NCI-H748 treated with DMSO at 0.1 percent for 48 hours (cell line): ENCODE measurements at regions not wholly inside any gene's neighbourhood (a gene's known extent, or its start where the extent isn't known, plus 50 kb on each side); places are given as distances from the start of the nearest gene placed in this dataset.
"Not testable (repeated sequence)": the region's sequence is repeated elsewhere in the genome, so short reads cannot be mapped to it uniquely, and the experiment has no call there.

Source experiments
- DNase-seq: peaks from one replicate; lab custom pipeline; 2025; lab: John Stamatoyannopoulos, UW

GRCh38 chr2:19651466-19651865 is 250.3 kb downstream of the TTC32 start:
- no peak for DNase-seq

- no peak for DNase-seq
These were observed 251.9 kb downstream of the TTC32 start for GRCh38 chr2:19649785-19650380.

GRCh38 chr2:19649142-19649541 is 252.6 kb downstream of the TTC32 start:
- no peak for DNase-seq

DNA sequence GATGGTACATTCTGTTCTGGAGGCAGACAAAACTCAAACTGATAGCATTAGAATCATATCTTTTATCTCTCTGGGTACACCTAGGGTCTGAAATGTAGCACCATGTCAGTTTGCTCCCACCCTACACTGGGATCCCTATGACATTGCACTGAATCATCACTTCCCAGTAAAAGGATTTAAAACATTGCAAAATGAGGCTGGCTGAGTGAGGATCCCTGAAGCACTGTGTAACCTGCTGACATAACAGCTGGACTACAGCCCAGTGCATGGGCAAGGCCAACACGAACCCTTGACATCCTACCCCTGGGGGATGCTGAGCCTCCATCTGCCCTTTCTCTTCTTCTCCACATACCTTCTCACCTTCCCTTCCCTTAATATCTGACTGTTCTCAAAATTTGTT is 253.2 kb downstream of the TTC32 start:
- no peak for DNase-seq

DNA sequence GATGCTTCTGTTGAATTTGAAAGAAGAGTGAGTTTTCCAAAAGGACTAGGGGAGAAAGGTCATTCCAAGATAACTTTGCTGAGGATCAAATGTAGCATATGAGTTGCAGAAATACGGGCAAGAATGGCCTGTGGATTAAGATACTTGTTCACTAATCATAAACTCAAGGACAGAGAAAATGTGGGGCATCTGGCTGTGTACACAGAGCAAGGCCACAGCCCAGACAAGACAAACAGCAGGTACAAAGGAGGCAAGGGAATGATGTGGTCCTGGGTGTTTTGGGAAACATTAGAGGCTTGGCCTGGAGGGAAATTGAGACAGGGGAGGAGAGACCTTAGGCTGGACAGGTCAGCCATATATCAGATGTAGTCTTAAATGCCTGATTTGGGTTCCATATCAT is 254.8 kb downstream of the TTC32 start:
- no peak for DNase-seq

DNA sequence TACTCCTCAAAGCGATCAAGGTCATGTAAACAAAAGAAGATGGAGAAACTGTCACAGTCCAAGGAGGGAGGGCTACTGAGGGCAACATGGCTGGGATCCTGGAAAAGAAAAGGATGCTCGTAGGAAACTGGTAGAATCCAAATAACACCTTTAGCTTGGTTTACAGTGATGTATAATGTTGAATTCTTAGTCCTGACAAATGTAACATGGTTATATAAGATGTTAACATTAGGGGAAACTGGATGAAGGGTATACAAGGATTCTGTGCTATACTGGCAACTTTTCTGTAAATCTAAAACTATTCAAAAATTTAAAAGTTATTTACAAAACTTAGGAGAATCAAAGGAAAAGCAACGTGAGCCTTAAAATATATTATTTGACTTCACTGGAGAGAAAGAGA is 257.0 kb downstream of the TTC32 start:
- DNase-seq: no peak

DNA sequence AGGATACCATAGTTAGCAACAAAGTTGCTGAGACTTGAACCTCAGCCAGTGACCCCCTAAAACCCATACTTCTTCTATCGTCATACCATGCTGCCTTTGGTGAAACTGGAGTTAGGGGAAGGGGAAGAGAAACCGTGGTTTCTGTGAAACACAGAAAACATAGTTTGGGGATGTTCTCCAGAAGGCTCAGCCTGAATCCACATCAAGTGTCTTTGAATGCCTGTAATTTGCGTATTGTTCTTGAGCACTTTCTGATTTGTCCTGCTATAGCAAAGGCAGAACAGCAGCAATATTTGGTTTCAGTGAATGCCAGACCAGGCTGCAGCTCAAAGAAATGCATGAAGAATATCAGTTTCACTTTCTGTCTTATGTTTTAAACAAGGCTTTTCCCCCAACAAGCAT is 258.7 kb downstream of the TTC32 start:
- no peak for DNase-seq

GRCh38 chr2:19642501-19642900 is 259.3 kb downstream of the TTC32 start:
- no peak for DNase-seq

GRCh38 chr2:19635951-19636510 is 265.8 kb downstream of the TTC32 start:
- no peak for DNase-seq

- no peak for DNase-seq
These were observed 269.3 kb downstream of the TTC32 start for GRCh38 chr2:19632403-19632991.

GRCh38 chr2:19631871-19632270 is 269.9 kb downstream of the TTC32 start:
- DNase-seq: no peak

DNA sequence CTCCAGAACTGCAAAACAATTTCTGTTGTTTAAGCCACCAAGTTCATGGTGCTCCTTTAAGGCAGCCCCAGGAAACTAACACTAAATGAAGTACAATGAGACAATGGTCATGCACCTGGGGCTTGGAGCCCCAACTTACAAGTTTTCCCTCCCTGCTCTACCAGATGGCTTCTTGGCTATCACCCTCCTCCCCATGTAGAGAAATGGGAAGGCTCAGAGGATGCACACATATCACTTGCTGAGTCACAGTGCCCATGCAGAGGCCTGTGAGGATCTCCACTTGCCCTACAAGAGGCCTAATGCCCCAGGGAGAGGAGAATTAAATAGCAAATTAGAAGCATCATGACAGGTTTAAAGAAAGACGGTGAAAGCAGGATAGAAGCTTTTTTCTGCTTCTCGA is 270.9 kb downstream of the TTC32 start:
- no peak for DNase-seq

GRCh38 chr2:19627359-19627758 is 268.9 kb upstream of the OSR1 start:
- DNase-seq: no peak

GRCh38 chr2:19623488-19623887 is 265.1 kb upstream of the OSR1 start:
- DNase-seq: no peak

DNA sequence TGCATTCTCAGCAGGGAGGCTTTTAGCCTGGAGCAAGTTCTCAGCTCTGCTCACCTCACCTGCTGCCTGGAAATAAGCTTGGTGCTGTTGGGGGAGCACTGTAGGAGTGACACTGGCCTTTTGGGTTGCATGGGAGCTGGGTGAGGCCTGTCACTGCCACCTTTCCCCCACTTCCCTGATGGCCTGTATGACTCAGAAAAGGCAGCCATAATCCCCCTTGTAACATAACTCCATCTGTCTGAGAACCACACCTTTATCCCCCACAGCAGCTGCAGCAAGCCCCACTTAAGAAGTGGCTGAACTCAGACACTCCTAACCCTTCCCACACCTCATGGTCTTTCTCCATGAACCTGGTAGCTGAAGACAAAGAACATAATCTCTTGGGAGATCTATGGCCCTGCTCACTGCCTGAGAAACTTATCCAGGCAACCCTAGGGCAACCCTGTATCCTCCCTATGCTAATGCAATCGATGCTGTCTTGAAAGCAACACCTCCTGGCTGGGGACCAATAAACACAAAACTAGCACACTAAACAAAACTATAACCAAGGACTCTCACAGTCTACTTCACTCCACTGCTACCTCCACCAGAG is 258.9 kb upstream of the OSR1 start:
- DNase-seq: no peak

DNA sequence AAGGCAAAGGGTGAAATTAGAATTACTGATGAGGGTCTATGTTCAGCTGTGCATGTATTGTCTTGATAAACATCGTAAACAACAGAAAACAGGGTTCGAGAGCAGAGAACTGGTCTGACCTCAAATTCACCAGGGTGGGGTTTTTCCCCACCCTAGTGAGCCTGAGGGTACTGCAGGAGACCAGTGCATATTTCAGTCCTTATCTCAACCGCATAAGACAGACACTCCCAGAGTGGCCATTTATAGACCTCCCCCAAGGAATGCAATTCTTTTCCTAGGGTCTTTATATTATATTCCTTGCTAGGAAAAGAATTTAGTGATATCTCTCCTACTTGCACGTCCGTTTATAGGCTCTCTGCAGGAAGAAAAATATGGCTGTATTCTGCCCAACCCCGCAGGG is 257.0 kb upstream of the OSR1 start:
- not testable (repeated sequence) for DNase-seq

DNA sequence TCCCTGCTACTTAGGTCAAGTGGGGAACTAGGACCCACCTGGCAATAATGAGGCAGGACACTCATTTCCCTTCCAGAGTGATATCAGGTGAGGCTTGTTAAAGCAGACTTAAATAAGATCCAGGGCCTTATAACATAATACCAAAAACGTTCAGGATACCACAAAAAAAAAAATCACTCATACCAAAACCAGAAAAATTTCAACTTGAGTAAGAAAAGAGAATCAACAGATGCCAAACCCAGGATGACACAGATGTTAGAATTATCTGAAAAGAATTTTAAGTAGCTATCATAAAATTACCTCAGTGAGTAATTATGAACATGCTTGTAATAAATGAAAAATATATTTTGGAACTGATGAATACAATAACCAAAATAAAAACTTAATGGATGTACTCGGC is 255.6 kb upstream of the OSR1 start:
- no peak for DNase-seq

GRCh38 chr2:19611491-19612332 is 253.3 kb upstream of the OSR1 start:
- DNase-seq: no peak

- no peak for DNase-seq
These were observed 250.8 kb upstream of the OSR1 start for GRCh38 chr2:19609266-19609665.

- no peak for DNase-seq
These were observed 249.7 kb upstream of the OSR1 start for GRCh38 chr2:19607931-19608771.

GRCh38 chr2:19607400-19607799 is 249.0 kb upstream of the OSR1 start:
- DNase-seq: no peak

DNA sequence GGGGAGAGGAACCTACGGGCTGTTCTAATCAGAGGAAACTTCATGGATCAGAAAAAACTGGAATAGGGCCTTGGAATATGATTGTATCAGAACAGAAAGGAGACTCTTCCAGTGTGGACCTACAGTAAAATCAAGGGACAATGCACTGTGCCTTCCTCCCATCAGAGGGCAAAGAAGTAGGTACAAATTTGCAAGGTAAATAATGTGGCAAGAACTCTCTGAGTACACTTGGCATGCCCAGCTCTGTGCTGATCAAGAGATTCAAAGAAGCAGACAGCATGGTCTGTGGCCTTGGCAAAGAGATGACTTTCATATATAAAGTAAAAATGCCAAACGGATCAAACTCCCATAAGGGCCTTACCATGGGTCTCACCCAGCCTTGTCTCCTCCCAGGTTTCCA is 242.6 kb upstream of the OSR1 start:
- no peak for DNase-seq
